HCT116 (cell line): ENCODE measurements at regions not wholly inside any gene's neighbourhood (a gene's known extent, or its start where the extent isn't known, plus 50 kb on each side); places are given as distances from the start of the nearest gene placed in this dataset.

ENCODE experiments used
- CEBPB ChIP-seq: IDR thresholded peaks from 2 replicates; pipeline ENCODE4 v1.6.1; 2012; ENCODE audit warnings: low read depth
- CTCF ChIP-seq, 3 experiments: fragments of 200-600 bp in 1 of 3; sonication (generic) in 1 of 3; IDR thresholded peaks in 2 of 3; conservative IDR thresholded peaks in 1 of 3; 2 replicates each; pipeline ENCODE4 v1.5.1; 2012 to 2017; ENCODE audit warnings: low read depth in 2 of 3, low read length in 2 of 3, antibody characterized with exemption in 1 of 3, borderline replicate concordance in 1 of 3, control low read depth in 1 of 3, mild to moderate bottlenecking in 1 of 3, mixed read lengths in 1 of 3, mixed run types in 1 of 3, moderate library complexity in 1 of 3; ENCODE audit not compliant: insufficient read depth in 1 of 3
- EZH2 ChIP-seq: fragments of 200-600 bp; sonication (generic); IDR thresholded peaks from 2 replicates; pipeline ENCODE4 v1.6.1; 2017; ENCODE audit warnings: antibody characterized with exemption, mixed run types
- EZH2phosphoT487 ChIP-seq: fragments of 200-600 bp; IDR thresholded peaks from 2 replicates; pipeline ENCODE4 v1.6.1; 2018; ENCODE audit warnings: antibody characterized with exemption, borderline replicate concordance
- JUND ChIP-seq: IDR thresholded peaks from 2 replicates; pipeline ENCODE4 v1.6.1; 2012
- MAX ChIP-seq: IDR thresholded peaks from 2 replicates; pipeline ENCODE4 v1.6.1; 2012
- POLR2A ChIP-seq: IDR thresholded peaks from 2 replicates; pipeline ENCODE4 v1.7.0; 2011; ENCODE audit warnings: borderline replicate concordance; ENCODE audit not compliant: insufficient read depth, insufficient read length; ENCODE audit errors: extremely low read depth
- POLR2AphosphoS5 ChIP-seq: IDR thresholded peaks from 2 replicates; pipeline ENCODE4 v1.6.1; 2011; ENCODE audit warnings: mild to moderate bottlenecking, low read depth, low read length, moderate library complexity
- RAD21 ChIP-seq: IDR thresholded peaks from 2 replicates; pipeline ENCODE4 v1.6.1; 2012; ENCODE audit warnings: low read depth, mild to moderate bottlenecking
- REST ChIP-seq: IDR thresholded peaks from 2 replicates; pipeline ENCODE4 v1.6.1; 2012; ENCODE audit warnings: low read depth
- SRF ChIP-seq: IDR thresholded peaks from 2 replicates; pipeline ENCODE4 v1.6.1; 2012; ENCODE audit warnings: low read depth
- ZNF274 ChIP-seq: fragments of 200-500 bp; sonication (Bioruptor generic); IDR thresholded peaks from 2 replicates; pipeline ENCODE4 v1.6.1; 2014; ENCODE audit warnings: mild to moderate bottlenecking, low read depth, low read length, inconsistent platforms

GRCh38 chr11:104657083-104657482 is 241.2 kb downstream of the CASP12 start:
- no peak for TF ChIP-seq CTCF (IDR thresholded peaks at IDR 0.05 in 2 of 3, conservative IDR thresholded peaks at IDR 0.05 in 1 of 3; ENCODE audit: borderline replicate concordance in 1 of 3, insufficient read depth in 1 of 3, low read depth in 2 of 3, low read length in 2 of 3)
- no peak for TF ChIP-seq POLR2A
- no peak for TF ChIP-seq SRF
- no peak for TF ChIP-seq MAX
- no peak for TF ChIP-seq RAD21
- TF ChIP-seq EZH2phosphoT487: no peak
- TF ChIP-seq POLR2AphosphoS5: no peak
- TF ChIP-seq EZH2: no peak
- no peak for TF ChIP-seq ZNF274
- no peak for TF ChIP-seq REST
- TF ChIP-seq CEBPB: no peak
- TF ChIP-seq JUND: no peak
